NCI-H1105 (cell line): ENCODE measurements at regions not wholly inside any gene's neighbourhood (a gene's known extent, or its start where the extent isn't known, plus 50 kb on each side); places are given as distances from the start of the nearest gene placed in this dataset.
"Not testable (repeated sequence)": the region's sequence is repeated elsewhere in the genome, so short reads cannot be mapped to it uniquely, and the experiment has no call there.

ENCODE experiments used
- DNase-seq: peaks from one replicate; lab custom pipeline; 2025; lab: John Stamatoyannopoulos, UW

DNA sequence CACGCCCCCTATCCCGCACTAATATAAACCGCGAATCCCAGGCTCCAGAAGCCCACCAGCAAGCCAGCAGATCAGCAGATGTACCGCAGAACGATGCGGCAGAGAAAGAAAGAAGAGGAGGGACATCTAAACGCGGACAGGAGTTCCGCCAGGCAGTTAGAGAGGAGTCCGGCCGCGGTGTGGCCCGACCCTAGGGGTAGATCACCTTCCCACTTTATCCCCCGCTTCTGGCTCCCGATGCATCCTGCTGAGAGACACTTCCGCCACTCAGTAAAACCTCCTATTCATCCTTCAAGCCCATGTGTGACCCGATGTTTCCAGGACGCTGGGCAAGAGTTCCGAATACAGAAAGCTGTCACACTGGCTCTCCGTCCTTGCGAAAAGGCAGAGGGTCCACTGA is 1046.8 kb downstream of the SLITRK5 start:
- no peak for DNase-seq

DNA sequence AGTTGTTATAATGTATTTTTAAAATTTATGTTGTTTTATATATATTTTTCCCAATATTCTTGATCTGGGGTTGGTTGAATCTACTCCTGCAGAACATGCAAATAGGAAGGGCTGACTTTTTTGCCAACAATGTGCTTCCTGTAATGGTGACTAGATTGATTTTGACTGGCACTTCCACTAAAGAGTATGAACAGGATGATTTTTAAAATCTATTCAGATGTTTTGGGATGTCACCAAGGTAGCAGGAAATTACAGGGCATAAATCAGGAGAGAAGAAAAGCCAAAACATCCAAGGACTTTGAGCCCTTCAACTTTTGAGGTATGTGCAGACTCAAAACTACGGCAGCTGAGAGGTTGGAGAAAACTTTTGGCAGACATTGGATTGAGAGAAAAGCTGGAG is 1047.6 kb downstream of the SLITRK5 start:
- DNase-seq: no peak

- DNase-seq: no peak
Observed at GRCh38 chr13:88726075-88726474, 1054.9 kb downstream of the SLITRK5 start.

DNA sequence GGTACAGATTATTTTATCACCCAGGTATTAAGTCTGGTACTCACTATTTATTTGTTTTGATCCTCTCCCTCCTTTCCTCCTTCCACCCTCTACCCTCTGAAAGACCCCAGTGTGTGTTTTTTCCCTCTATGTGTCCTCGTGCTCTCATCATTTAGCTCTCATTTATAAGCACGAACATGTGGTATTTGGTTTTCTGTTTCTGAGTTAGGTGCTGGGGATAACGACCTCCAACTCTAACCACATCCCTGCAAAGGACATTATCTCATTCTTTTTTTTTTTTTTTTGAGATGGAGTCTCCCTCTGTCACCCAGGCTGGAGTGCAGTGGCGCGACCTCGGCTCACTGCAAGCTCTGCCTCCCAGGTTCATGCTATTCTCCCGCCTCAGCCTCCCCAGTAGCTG is 1056.1 kb downstream of the SLITRK5 start:
- DNase-seq: not testable (repeated sequence)

GRCh38 chr13:88729605-88730004 is 1058.4 kb downstream of the SLITRK5 start:
- no peak for DNase-seq

DNA sequence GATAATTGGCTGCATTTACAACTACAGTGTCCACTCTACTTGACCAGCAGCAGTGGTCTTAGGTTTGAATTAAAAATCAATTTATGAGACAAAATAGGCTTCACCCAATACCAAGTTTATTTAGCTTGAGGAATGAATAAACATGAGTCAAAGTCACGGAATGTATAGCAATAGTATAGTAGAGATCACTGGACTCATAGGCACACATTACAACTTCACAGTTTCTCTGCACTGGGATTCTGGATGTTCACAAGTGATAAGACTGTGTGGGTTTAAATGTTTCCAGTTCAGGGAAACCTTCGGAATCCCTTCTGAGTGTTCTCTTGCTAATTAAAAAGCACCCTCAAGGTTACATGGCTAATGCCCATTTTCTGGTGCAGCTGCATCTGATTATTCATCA is 1064.9 kb downstream of the SLITRK5 start:
- DNase-seq: no peak

DNA sequence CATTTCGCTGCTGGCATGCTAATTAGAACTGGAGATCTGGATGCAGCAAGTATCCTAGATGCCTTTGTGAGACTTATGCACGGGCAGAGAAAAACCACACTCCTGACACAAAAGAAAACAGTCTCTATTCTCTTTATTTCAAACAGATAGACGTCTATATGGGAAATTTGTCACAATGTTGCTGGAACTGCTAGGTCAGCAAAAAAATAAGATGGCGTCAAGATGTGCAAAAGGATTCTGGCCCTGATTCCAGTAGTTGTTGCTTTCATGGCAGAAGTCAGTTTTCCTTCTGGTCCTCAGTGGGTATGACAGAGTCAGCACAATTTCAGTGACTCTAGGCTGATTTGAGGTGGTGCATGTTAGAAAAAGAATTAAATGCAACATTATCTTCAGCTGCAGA is 1068.0 kb downstream of the SLITRK5 start:
- no peak for DNase-seq

DNA sequence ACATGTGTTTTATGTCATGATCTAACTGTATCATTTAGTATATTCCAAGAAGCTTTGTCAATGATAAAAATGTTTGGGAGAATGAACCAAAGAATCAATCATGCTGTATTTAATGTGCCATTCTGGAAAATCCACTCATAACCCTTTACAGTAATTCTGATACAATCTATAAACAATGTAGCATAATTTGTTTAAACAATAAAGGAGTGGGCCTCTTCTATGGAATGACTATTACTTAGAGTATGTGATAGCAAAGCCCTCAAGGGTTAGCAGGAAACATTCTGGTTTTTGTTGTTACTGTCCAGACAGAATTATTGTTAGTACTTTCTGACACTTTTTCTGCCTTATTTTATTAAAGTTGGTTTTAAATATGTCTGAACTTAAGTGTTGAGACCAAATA is 1073.1 kb downstream of the SLITRK5 start:
- no peak for DNase-seq

- no peak for DNase-seq
Observed at GRCh38 chr13:88745011-88745410, 1073.8 kb downstream of the SLITRK5 start.

GRCh38 chr13:88752041-88752440 is 1080.9 kb downstream of the SLITRK5 start:
- no peak for DNase-seq

- no peak for DNase-seq
Observed at GRCh38 chr13:88754141-88754540, 1083.0 kb downstream of the SLITRK5 start.

DNA sequence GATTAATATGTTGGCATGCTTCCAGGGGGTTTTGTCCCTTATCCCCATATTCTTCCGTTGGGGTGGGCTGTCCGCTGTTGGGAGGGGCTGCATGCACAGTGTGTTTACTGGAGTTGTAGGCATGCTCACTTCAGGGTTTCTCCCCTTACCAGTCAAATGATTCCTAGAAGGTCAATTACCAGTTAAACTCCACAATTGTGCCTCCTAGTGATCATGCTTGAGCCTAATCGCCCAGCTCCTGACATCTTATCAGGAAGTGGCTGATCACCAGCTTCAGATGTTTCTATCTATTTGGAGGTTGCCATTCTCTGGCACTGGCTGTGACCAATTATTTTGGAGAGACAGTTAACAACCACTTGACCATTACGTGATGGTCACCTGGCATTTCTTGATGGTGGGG is 1090.0 kb downstream of the SLITRK5 start:
- no peak for DNase-seq

DNA sequence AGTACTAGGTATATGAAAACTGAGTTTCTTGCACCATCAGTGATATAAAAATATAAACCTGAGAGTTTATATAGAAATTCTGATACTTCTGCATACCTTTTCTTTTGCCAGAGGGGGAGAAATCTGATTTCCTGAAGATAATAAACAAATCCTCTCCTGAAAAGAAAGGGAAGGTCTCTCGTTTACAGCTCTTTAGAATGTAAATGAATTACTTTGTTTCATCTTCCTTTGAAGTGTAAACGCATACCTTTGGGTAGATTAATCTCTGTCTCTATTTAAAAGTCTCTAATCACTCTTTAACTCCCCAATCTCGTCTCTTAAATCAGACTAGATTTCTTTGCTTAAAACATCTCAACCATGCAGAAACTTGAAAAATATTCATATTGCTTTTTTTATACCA is 1092.9 kb downstream of the SLITRK5 start:
- DNase-seq: no peak

DNA sequence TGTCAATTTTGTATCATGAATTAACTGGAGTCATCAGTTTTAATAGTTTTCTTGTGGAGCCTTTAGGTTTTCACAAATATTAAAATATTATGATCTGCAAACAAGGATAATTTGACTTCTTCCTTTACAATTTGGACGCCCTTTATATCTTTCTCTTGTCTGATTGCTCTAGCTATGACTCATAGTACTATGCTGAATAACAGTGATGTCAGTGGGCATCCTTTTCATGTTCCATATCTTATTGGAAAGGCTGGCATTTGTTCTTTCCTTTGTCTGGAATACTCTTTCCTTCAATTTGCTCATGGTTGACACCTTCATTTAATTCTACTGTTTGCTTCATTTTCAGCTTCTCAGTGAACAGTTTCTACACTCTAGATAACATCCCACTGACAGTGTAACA is 1129.3 kb downstream of the SLITRK5 start:
- no peak for DNase-seq

DNA sequence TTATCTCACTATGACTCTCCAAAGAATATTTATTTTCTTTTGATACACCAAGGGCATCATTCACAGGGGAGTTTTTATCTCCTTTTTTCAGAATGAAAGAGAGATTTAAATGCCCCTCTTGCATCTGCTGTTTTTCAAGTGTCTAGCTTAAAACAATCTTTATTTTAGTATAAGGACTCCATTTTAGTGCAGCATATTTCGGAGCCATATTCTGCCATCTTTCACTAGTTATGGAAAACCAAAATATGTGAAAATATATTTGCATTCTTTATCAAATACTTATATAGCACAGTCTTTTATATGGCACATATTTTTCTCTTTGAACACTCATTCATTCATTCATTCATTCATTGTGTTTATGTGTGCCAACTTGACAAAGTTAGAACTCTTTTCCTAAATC is 1130.2 kb downstream of the SLITRK5 start:
- DNase-seq: no peak

DNA sequence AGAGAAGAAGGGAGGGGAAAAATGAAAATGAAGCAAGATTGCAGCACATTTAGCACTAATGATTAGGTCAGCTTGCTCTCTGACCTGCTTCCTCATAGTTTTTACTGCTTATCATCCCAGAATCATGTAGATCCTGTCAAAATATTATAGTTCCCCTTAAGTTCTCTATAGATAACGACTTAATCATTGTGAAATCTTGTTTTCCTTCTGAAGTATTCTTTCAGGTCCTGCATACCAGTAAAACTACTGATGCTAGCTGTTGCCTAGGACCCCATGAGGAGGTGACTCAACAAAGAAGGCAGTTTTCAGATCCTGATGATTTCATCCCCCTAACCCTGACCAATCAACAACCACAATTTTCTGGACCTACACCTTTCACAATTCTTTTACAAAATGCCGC is 1131.7 kb downstream of the SLITRK5 start:
- no peak for DNase-seq

- DNase-seq: no peak
Observed at GRCh38 chr13:88806438-88806837, 1135.3 kb downstream of the SLITRK5 start.

GRCh38 chr13:88817560-88817959 is 1146.4 kb downstream of the SLITRK5 start:
- no peak for DNase-seq

DNA sequence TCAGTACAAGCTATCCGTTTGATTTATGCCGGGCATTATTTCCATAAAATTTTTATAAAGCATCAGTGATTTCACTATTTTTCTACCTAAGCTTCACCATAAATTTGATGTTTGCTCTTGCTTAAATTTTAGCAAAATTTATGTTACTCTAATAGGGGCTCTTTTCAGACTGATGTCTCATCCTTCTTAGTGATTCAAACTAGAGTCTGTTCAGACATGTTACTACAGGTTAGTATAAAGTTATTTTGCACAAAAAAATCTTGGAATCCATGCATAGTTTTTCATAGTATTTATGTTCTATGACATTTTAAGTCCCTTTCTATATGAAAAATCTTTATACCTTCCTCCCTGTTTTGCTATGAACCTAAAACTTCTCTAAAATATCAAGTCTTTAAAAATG is 1151.9 kb downstream of the SLITRK5 start:
- no peak for DNase-seq

GRCh38 chr13:88824218-88824617 is 1153.0 kb downstream of the SLITRK5 start:
- DNase-seq: no peak

DNA sequence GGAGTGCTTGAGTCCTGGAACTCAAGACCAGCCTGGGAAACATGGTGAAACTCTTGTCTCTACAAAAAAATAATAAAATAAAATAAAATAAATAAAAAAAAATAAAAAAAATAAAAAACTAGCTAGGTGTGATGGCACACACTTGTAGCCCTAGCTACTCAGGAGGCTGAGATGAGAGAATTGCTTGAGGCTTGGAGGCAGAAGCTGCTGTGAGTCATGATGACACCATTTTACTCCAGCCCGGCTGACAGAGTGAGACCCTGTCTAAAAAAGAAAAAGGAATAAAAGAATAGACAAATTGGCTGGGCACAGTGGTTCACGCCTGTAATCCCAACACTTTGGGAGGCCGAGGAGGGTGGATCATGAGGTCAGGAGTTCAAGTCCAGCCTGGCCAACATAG is 1168.9 kb downstream of the SLITRK5 start:
- DNase-seq: no peak

DNA sequence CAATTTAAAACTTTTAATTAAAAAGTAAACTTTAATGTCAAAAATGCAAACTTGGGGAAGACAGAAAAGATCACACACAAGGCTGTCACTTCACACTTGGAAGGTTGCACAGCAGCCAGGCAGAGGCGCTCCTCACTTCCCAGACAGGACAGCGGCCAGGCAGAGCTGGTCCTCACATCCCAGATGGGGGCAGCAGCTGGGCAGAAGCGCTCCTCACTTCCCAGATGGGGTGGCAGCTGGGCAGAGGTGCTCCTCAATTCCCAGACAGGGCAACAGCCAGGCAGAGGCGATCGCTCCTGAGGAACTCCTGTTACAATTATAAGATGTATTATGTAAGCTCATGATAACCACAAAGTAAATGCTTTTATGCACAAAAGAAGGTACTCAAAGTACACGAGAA is 1181.1 kb downstream of the SLITRK5 start:
- DNase-seq: not testable (repeated sequence)

- DNase-seq: no peak
Observed at GRCh38 chr13:88857256-88857655, 1186.1 kb downstream of the SLITRK5 start.

DNA sequence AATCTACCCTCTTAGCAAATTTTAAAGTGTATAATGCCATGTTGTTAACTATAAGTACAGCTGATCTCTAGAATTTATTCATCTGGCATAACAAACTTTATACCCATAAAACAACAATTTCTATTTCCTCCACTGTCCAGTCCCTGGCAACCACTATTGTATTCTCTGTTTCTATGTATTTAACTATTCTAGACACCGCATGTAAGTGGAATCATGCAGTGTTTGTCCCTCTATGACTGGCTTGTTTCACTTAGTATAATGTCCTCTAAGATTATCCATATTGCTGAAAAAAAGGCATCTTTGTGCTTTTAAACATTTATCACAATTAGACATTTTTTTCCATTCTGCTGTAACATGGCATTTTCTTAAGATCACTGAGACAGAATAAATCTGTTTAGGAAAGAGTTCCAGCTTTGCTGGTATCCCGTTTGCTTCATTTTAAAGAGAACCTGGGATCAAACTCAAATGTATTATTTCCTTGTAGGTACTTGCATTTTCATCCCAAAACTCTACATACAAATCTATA is 1191.0 kb downstream of the SLITRK5 start:
- DNase-seq: no peak

- DNase-seq: no peak
Observed at GRCh38 chr13:88863116-88863515, 1191.9 kb downstream of the SLITRK5 start.
